Small intestine (tissue), 7 donors: ENCODE measurements at regions not wholly inside any gene's neighbourhood (a gene's known extent, or its start where the extent isn't known, plus 50 kb on each side); places are given as distances from the start of the nearest gene placed in this dataset.

Experiments
- DNase-seq, 2 donors: peaks; one replicate each; pipeline versions ENCODE4 v3.0.0 to v3.0.0-alpha.2; 2013
- FAIRE-seq: peaks from 2 replicates; lab custom pipeline; 2012; peaks lifted over from hg19 to GRCh38; lab: Jason Lieb, UNC
- H3K27ac ChIP-seq, 3 donors: one replicate each; pipeline ENCODE4 v1.5.1; 2013; ENCODE audit warnings: low read length in 2 of 3, mild to moderate bottlenecking in 2 of 3, control low read depth in 1 of 3, inconsistent platforms in 1 of 3, low read depth in 1 of 3, moderate library complexity in 1 of 3
- H3K27me3 ChIP-seq, 3 donors: one replicate each; pipeline ENCODE4 v1.6.1; 2013; ENCODE audit warnings: low read length in 3 of 3, inconsistent platforms in 1 of 3; ENCODE audit not compliant: control insufficient read depth in 3 of 3, insufficient read depth in 3 of 3
- H3K36me3 ChIP-seq, 3 donors: one replicate each; pipeline ENCODE4 v1.6.1; 2013; ENCODE audit warnings: low read length in 3 of 3, inconsistent platforms in 1 of 3, low read depth in 1 of 3, mild to moderate bottlenecking in 1 of 3, moderate library complexity in 1 of 3; ENCODE audit not compliant: control insufficient read depth in 3 of 3, insufficient read depth in 2 of 3
- H3K4me1 ChIP-seq, 3 donors: one replicate each; pipeline ENCODE4 v1.6.1; 2013; ENCODE audit warnings: low read length in 2 of 3, inconsistent platforms in 1 of 3, low read depth in 1 of 3, mild to moderate bottlenecking in 1 of 3, moderate library complexity in 1 of 3; ENCODE audit not compliant: control insufficient read depth in 3 of 3, insufficient read depth in 2 of 3
- H3K4me3 ChIP-seq, 3 donors: one replicate each; pipeline ENCODE4 v1.5.1; 2013; ENCODE audit warnings: low read length in 3 of 3, control low read depth in 1 of 3, inconsistent platforms in 1 of 3, low read depth in 1 of 3, mild to moderate bottlenecking in 1 of 3, moderate library complexity in 1 of 3
- H3K9me3 ChIP-seq, 2 donors: one replicate each; pipeline ENCODE4 v1.6.1; 2013; ENCODE audit warnings: low read depth in 1 of 2, low read length in 1 of 2; ENCODE audit not compliant: control insufficient read depth in 2 of 2, insufficient read depth in 1 of 2
- WGBS, 3 donors: extraction: QIAGEN DNeasy Blood & Tissue Kit; methylation state at CpG; one replicate each; pipeline ENCODE4 v1.1.7; 2013; 5-methylcytosine and 5-hydroxymethylcytosine counted together
- donor health status: healthy with polysubstance abuse.
- donor health status: control.
- donor health status: control.
- donor health status: Bipolar disorder and iron deficiency.
- donor health status: healthy.

DNA sequence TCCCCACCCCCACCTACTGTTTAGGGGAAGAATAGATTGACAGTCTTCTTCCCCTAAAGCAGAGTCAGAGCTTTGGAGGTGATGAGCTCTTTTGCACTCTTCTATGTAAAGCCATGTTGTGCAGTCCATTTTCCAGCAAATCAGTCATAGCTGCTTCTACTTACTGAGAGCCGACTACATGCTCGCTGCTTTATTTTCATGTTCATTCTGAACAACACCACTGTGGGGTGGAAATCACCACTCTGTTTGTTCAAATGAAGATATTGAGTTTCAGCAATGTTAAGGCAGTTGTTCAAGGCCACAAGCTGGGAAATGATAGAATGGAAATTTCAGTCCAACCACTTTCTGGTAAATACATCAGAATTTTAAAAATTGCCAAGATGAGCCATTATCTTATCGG is 88.3 kb downstream of the INSIG2 start:
- H3K27me3 ChIP-seq = peaks cover 0 to 8% (median 0%) of the 10 kb centered on the region in 3 donors
- H3K4me3 ChIP-seq = no peak overlapping the region
- no peaks in the 10 kb centered on the region for H3K36me3 ChIP-seq
- no peaks in the 10 kb centered on the region for H3K9me3 ChIP-seq
- DNase-seq (no peak), FAIRE-seq (no peak)
- 76 to 85% (median 84%) methylated on average over 3 of the region's 3 CpGs for WGBS, 3 donors
- no peak overlapping the region for H3K27ac ChIP-seq
- peaks cover 0 to 2% (median 0%) of the 10 kb centered on the region in 3 donors for H3K4me1 ChIP-seq

- Histone ChIP-seq H3K9me3 (no peaks in the 10 kb centered on the region), H3K4me1 (no peaks in the 10 kb centered on the region), H3K4me3 (no peak overlapping the region), H3K27me3 (peaks cover 0 to 8% (median 0%) of the 10 kb centered on the region in 3 donors), H3K27ac (no peak overlapping the region), H3K36me3 (no peaks in the 10 kb centered on the region)
- WGBS, 3 donors = 92 to 95% (median 93%) methylated on average over 2 of the region's 2 CpGs
- DNase-seq (no peak), FAIRE-seq (no peak)
Measured at GRCh38 chr2:118171546-118171945, 83.3 kb downstream of the INSIG2 start.

GRCh38 chr2:118169359-118170005 is 81.2 kb downstream of the INSIG2 start:
- H3K27ac ChIP-seq = no peak overlapping the region
- peaks cover 0 to 7% of the 10 kb centered on the region in 2 donors for H3K9me3 ChIP-seq
- no peaks in the 10 kb centered on the region for H3K27me3 ChIP-seq
- 33 to 48% (median 38%) methylated on average over 6 of the region's 6 CpGs for WGBS, 3 donors
- FAIRE-seq (no peak), DNase-seq (no peak)
- no peaks in the 10 kb centered on the region for H3K4me1 ChIP-seq
- no peak overlapping the region for H3K4me3 ChIP-seq
- H3K36me3 ChIP-seq = no peaks in the 10 kb centered on the region

DNA sequence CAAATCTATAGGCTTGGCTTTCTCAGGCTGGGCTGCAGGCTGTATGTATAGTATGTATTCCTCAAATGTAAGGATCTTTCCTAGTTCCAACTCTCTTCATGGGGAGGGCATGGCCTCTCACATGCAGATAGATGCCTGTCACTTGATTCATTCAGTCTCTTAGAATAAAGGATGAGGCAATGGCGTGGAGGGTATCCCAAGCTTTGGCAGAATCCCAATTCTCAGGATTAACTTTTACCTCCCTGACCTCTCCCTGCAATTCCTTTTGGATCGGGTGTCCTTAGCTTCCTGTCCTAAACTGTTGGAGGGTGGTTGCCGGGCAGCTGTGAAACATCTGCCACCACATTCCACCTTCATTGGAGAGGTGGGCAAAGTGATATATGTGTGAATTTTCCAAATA is 80.3 kb downstream of the INSIG2 start:
- 70 to 78% (median 78%) methylated on average over 3 of the region's 3 CpGs for WGBS, 3 donors
- no peak overlapping the region for H3K27ac ChIP-seq
- peaks cover 0 to 9% of the 10 kb centered on the region in 2 donors for H3K9me3 ChIP-seq
- H3K36me3 ChIP-seq = no peaks in the 10 kb centered on the region
- DNase-seq (no peak), FAIRE-seq (no peak)
- no peak overlapping the region for H3K4me3 ChIP-seq
- no peaks in the 10 kb centered on the region for H3K27me3 ChIP-seq
- H3K4me1 ChIP-seq = no peaks in the 10 kb centered on the region

- WGBS, 3 donors = 59 to 74% (median 69%) methylated on average over 2 of the region's 2 CpGs
- Histone ChIP-seq H3K4me3 (no peak overlapping the region), H3K36me3 (no peaks in the 10 kb centered on the region), H3K27ac (no peak overlapping the region), H3K9me3 (peaks cover 0 to 9% of the 10 kb centered on the region in 2 donors), H3K27me3 (no peaks in the 10 kb centered on the region), H3K4me1 (no peaks in the 10 kb centered on the region)
- DNase-seq = no peak
- FAIRE-seq = no peak
Measured at GRCh38 chr2:118167026-118167425, 78.8 kb downstream of the INSIG2 start.

DNA sequence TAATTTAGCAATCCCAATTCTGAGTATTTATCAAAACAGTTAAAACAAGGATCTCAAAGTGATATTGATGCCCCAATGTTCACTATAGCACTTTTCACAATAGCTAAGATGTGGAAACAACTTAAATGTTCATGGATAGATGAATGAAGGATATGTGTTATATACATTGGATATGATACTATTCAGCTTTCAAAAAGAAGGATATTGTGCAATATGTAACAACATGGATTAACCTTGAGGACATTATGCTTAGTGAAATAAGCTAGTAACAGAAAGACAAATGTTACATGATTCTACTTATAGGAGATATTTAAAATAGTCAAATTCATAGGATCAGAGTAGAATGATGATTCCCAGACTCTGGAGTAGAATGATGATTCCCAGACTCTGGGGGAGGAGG is 78.0 kb downstream of the INSIG2 start:
- H3K27ac ChIP-seq = no peak overlapping the region
- H3K4me3 ChIP-seq = no peak overlapping the region

GRCh38 chr2:118165595-118165994 is 77.3 kb downstream of the INSIG2 start:
- DNase-seq (no peak), FAIRE-seq (no peak)
- 60 to 81% (median 79%) methylated on average over 2 of the region's 2 CpGs for whole genome bisulfite sequencing, 3 donors
- no peaks in the 10 kb centered on the region for H3K36me3 ChIP-seq
- no peak overlapping the region for H3K4me3 ChIP-seq
- H3K9me3 ChIP-seq = peaks cover 0 to 9% of the 10 kb centered on the region in 2 donors
- H3K4me1 ChIP-seq = no peaks in the 10 kb centered on the region
- peaks cover 0 to 2% (median 0%) of the 10 kb centered on the region in 3 donors for H3K27me3 ChIP-seq
- no peak overlapping the region for H3K27ac ChIP-seq

More for the DNA sequence above, 78.0 kb downstream of the INSIG2 start:
- Histone ChIP-seq H3K36me3 (no peaks in the 10 kb centered on the region), H3K27me3 (peaks cover 0 to 2% (median 0%) of the 10 kb centered on the region in 3 donors), H3K9me3 (peaks cover 0 to 9% of the 10 kb centered on the region in 2 donors), H3K4me1 (no peaks in the 10 kb centered on the region)
- DNase-seq = no peak
- FAIRE-seq = no peak
